ENCODE measurements at regions not wholly inside any gene's neighbourhood (a gene's known extent, or its start where the extent isn't known, plus 50 kb on each side); places are given as distances from the start of the nearest gene placed in this dataset.
"Not testable (repeated sequence)": the region's sequence is repeated elsewhere in the genome, so short reads cannot be mapped to it uniquely, and the experiment has no call there.

- Histone ChIP-seq H3K27ac (no peak overlapping the region), H3K27me3 (no peaks in the 10 kb centered on the region), H3K36me3 (no peaks in the 10 kb centered on the region), H3K4me1 (no peaks in the 10 kb centered on the region), H3K4me3 (no peak overlapping the region), H3K9me3 (no peaks in the 10 kb centered on the region)
- intact Hi-C loops (cut with DNase I), result no loop called here
- no peak for ATAC-seq
- TF ChIP-seq CTCF (IDR thresholded peaks at IDR 0.05) (no peak), POLR2A (IDR thresholded peaks at IDR 0.05) (no peak)
- DNase-seq, result no peak
Measured at GRCh38 chr14:83893447-83893846, 1636.5 kb upstream of the FLRT2 start.

- intact Hi-C loops (cut with DNase I), result no loop called here
- DNase-seq (no peak), ATAC-seq (no peak)
- Histone ChIP-seq H3K27ac (no peak overlapping the region), H3K4me3 (no peak overlapping the region), H3K9me3 (no peaks in the 10 kb centered on the region), H3K27me3 (no peaks in the 10 kb centered on the region), H3K4me1 (no peaks in the 10 kb centered on the region), H3K36me3 (no peaks in the 10 kb centered on the region)
- TF ChIP-seq POLR2A (IDR thresholded peaks at IDR 0.05) (no peak), CTCF (IDR thresholded peaks at IDR 0.05) (no peak)
Measured at GRCh38 chr14:83894568-83894967, 1635.4 kb upstream of the FLRT2 start.

GRCh38 chr14:83898558-83898957, 1631.4 kb upstream of the FLRT2 start:
- DNase-seq; H3K36me3 ChIP-seq; H3K4me1 ChIP-seq; H3K27ac ChIP-seq; H3K9me3 ChIP-seq; H3K4me3 ChIP-seq; H3K27me3 ChIP-seq; intact Hi-C loops (cut with DNase I); ATAC-seq: not testable (repeated sequence)
- WGBS (ENCODE audit: insufficient coverage, low coverage, low lambda C conversion rate, missing lambda C conversion rate), result 26% methylated on average over 2 of the region's 2 CpGs

DNA sequence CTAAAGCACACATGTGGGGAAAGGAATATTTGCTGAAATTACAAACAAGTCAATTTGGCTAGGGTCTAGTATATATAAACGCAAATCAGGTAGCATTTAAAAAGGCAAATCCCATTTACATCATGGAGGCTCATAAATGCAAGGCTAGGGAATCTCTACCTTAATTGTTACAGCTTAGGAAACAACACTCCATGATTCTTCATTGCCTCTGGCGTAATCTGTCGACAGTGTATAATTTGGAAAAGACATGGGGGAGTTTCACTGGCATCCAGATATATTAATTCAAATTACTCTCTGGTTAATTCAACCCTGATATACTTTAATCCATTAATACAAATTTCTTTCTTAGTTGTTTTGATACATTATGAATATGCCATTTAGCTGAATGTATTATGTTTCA, 1630.2 kb upstream of the FLRT2 start:
- Histone ChIP-seq H3K27me3 (no peaks in the 10 kb centered on the region), H3K27ac (no peak overlapping the region), H3K9me3 (no peaks in the 10 kb centered on the region), H3K4me1 (no peaks in the 10 kb centered on the region), H3K36me3 (no peaks in the 10 kb centered on the region), H3K4me3 (no peak overlapping the region)
- intact Hi-C loops (cut with DNase I), result no loop called here
- ATAC-seq (no peak), DNase-seq (no peak)
- TF ChIP-seq POLR2A (IDR thresholded peaks at IDR 0.05) (no peak), CTCF (IDR thresholded peaks at IDR 0.05) (no peak)
- WGBS (ENCODE audit: insufficient coverage, low coverage, low lambda C conversion rate, missing lambda C conversion rate), result 69% methylated on average over 3 of the region's 3 CpGs

- Histone ChIP-seq H3K27me3 (no peaks in the 10 kb centered on the region), H3K27ac (no peak overlapping the region), H3K36me3 (no peaks in the 10 kb centered on the region), H3K4me3 (no peak overlapping the region), H3K4me1 (no peaks in the 10 kb centered on the region), H3K9me3 (no peaks in the 10 kb centered on the region)
- ATAC-seq (no peak), DNase-seq (no peak)
- intact Hi-C loops (cut with DNase I), result no loop called here
- WGBS (ENCODE audit: insufficient coverage, low coverage, low lambda C conversion rate, missing lambda C conversion rate), result 25% methylated on average over 1 of the region's 1 CpG
- TF ChIP-seq POLR2A (IDR thresholded peaks at IDR 0.05), result no peak
- TF ChIP-seq CTCF (IDR thresholded peaks at IDR 0.05), result no peak
Measured at GRCh38 chr14:83905157-83905556, 1624.8 kb upstream of the FLRT2 start.
